ENCODE measurements at regions not wholly inside any gene's neighbourhood (a gene's known extent, or its start where the extent isn't known, plus 50 kb on each side); places are given as distances from the start of the nearest gene placed in this dataset.
A peak's percentile ranks its signal among the peaks of the same experiment; 100 is the strongest.

GRCh38 chr12:107891967-107892366, 117.5 kb downstream of the ASCL4 start:
- no peak for DNase-seq (ENCODE audit: low read depth in 2 of 2)

- DNase-seq (ENCODE audit: low read depth in 2 of 2): no peak
These were observed 120.1 kb downstream of the ASCL4 start for GRCh38 chr12:107894589-107894988.

DNA sequence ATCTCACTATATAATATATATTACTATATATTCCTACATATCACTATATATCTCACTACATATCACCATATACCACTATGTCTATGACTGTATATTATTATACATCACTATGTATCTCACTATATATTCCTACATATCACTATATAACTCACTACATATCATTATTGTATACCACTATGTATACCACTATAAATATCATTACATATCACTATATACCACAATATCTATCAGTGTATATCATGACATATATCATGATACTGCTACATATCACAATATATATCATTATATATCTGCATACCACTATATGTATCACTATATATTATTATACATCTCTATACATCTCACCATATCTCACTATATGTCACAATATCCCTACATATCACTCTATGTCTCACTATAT, 121.5 kb downstream of the ASCL4 start:
- DNase-seq (ENCODE audit: low read depth in 2 of 2): no peak

GRCh38 chr12:107900588-107900987, 126.1 kb downstream of the ASCL4 start:
- no peak for DNase-seq (ENCODE audit: low read depth in 2 of 2)

DNA sequence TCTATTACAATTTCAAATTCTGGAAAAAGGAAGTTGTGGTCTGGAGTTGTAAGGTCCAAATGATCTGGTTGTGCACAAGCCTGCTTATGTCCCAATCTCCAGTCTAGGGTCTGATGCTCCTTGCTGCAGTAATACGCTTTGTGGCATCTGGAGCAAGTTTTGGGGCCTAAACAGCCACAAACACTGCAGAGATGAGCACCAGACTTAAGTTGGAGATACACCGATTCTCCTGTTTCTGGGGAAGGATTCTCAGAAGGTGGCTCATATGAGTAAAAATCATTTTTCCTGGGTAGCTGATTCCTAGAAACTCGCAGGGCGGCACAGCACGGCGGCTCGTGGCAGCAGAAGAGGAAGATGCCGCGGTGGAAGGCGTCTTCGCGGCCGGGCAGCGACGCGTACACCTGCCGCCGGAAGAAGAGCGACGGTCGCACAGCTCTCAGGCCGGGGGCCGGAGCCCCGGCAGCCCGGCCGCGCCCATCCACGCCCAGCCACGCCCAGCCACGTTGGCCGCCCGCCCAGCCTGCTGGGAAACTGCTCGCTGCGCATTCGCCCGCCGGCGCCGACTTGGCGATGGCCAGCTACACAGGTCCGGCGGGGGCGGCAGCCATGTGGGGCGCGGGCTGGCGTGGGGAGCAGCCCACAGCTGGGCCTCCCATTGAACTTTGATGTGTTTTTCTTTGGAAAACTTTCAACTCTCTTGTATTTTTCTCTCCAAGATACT, 129.0 kb downstream of the ASCL4 start:
- peak in 1 of 2 donors; percentile 9 for DNase-seq (ENCODE audit: low read depth in 2 of 2)

GRCh38 chr12:107906707-107907106, 132.2 kb downstream of the ASCL4 start:
- no peak for DNase-seq (ENCODE audit: low read depth in 2 of 2)

GRCh38 chr12:107912421-107913004, 138.0 kb downstream of the ASCL4 start:
- DNase-seq (ENCODE audit: low read depth in 2 of 2): peak; percentile 32 to 54

GRCh38 chr12:107914460-107914977, 140.0 kb downstream of the ASCL4 start:
- DNase-seq (ENCODE audit: low read depth in 2 of 2): no peak

DNA sequence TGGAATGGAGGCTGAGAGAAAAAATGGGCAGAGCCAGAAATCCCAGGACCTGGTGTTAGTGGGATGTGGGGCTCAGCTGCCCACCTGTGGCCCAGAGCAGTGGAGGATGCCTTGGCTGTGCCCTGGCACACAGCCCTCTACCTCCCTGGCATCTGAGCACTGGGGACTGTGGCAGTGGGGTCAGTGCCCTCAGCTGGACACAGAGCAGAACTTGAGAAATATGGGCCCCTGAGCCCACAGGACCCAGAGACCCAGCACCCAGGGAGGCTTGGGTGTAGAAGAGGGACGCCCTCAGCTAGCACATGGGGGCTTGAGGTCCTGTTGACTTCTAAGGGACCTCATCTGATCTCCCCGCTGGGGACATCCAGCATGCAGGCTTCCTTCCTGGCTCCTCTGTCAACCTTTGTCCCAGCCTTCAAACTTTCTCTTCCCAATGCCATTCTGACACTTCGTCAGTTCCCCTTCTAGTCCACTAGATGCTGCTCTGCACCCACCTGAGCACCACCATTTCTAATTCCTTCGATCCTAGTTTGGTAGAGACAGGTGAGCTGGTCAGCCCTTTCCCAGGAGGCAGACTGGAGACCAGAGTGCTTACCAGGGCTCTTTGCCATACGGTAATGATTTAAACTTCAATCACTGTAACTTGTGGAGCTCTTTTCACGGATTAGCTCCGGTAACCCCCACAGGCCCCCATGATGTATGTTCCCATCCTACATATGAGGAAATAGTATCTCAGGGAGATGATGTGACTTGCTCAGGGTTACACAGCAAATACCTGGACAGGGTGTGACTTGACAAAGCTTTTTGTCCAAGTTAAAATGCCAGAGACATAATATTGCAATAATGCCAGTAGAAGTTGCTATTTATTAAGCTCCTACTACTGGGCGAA, 143.7 kb downstream of the ASCL4 start:
- DNase-seq (ENCODE audit: low read depth in 2 of 2): no peak

DNA sequence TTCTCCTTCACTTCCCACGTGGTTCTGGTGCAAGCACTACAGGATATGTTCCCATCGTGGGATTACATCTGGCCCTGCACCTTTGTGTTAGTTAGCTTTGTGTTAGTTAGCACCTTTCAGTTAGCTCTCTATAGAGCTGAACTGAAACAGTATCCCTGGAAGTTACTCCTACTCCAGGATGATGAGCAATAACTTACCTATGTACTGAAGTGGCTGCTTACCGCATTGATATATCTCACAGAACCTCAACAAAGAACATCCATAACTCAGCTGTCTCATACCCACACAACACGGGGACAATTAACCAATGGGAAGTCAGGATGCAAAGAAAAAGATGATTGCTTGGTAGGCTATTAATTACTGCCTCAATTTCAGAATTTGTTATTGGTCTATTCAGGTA, 146.6 kb downstream of the ASCL4 start:
- DNase-seq (ENCODE audit: low read depth in 2 of 2): no peak

- DNase-seq (ENCODE audit: low read depth in 2 of 2): no peak
These were observed 150.6 kb downstream of the ASCL4 start for GRCh38 chr12:107925125-107925524.

DNA sequence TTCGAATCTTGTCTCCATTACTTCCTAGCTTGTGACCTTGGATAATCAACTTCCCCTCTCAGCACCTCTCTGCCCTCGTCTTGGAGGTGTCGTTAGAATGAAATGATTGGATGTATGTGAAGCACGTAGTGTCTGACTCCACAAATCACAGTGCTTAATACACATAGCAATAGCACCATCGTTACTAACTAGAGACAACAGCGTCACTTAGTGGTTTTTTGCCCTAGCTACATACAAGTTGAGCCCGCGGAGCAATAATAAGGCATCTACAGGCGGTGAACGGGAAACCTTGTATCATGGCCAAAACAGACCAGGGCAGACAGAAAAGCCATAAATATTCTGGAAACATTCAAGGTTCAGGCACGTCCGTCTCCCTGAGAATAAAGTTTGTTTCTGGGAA, 154.9 kb downstream of the ASCL4 start:
- no peak for DNase-seq (ENCODE audit: low read depth in 2 of 2)

DNA sequence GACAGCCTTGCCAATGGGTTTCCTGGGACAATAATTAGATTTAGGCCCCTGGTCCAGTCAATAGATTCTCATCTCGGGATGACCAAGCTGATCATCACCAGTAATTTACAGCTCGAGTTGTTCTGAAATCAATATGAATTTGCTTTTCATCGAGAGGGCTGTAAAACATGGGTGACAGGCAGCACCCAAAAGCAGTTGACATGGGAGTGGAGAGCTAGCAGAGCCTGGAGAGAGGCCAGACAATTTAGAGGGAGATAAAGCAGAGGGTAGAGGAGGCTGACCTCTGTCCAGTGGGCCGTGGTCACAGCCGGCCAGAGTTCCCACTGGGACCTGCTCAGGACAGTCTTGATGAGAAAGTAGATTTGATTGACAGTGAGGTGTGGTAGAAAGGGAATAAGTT, 157.3 kb downstream of the ASCL4 start:
- DNase-seq (ENCODE audit: low read depth in 2 of 2): no peak

DNA sequence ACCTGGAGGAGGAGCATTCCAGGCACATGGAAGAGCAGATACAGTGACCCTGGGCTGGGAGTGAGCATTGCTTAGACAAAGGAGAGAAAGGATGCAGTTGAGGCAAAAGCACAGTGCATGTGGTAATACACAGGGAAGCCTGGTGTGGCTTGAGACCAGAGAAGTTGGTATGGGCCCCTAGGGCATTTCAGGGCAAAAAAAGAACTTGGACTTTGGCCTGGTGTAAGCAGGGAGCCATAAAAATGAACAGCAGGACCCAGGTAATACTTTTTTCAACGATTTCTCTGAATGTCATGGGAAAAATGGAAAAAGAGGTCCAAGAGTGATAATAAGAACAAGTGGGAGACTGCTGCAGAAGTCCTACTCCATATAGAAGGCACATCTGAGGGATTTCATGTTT, 163.9 kb downstream of the ASCL4 start:
- DNase-seq (ENCODE audit: low read depth in 2 of 2): no peak

GRCh38 chr12:107948391-107948945, 174.0 kb downstream of the ASCL4 start:
- no peak for DNase-seq (ENCODE audit: low read depth in 2 of 2)

DNA sequence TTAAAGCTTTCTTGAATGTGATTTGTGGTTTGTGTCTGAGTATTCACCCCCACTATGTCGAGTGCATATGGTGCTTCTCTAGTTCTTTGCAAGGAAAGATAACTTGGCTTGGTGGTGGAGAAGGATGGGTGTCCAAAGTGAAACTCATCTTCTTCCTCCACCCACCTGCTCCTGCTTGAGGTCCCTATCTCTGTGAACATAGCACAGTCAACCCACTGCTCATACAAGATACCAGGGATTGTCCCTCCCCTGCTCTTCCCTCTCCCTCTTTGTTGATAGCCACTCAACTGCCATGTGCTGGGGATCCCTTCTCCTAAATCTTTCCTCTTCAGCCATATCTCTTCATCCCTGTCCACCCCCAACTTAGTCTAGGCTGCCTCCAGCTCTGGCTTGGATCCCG, 176.5 kb downstream of the ASCL4 start:
- no peak for DNase-seq (ENCODE audit: low read depth in 2 of 2)

- DNase-seq (ENCODE audit: low read depth in 2 of 2): no peak
These were observed 173.0 kb upstream of the WSCD2 start for GRCh38 chr12:107955966-107956643.

GRCh38 chr12:107957459-107957858, 171.6 kb upstream of the WSCD2 start:
- DNase-seq (ENCODE audit: low read depth in 2 of 2): no peak

- DNase-seq (ENCODE audit: low read depth in 2 of 2): no peak
These were observed 165.5 kb upstream of the WSCD2 start for GRCh38 chr12:107963635-107964034.

DNA sequence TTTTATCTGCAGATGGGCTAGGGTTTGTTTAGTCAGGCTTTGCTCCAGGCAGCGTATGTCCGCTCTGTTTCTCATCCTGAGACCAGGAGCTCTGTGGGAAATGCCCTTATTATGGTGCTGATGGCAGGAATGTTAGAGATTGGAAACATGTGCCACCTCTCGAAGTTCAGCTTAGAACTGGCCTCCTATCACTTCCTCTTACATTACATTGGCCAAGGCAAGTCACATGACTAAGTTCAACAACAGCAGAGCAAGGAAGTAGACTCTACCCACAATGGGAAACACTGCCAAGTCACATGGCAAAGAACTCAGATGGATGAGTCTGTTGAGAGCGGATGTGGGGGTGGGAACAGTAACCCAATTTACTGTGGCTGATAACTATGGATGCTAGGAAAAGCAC, 161.9 kb upstream of the WSCD2 start:
- no peak for DNase-seq (ENCODE audit: low read depth in 2 of 2)

- DNase-seq (ENCODE audit: low read depth in 2 of 2): no peak
These were observed 155.1 kb upstream of the WSCD2 start for GRCh38 chr12:107973950-107974349.

DNA sequence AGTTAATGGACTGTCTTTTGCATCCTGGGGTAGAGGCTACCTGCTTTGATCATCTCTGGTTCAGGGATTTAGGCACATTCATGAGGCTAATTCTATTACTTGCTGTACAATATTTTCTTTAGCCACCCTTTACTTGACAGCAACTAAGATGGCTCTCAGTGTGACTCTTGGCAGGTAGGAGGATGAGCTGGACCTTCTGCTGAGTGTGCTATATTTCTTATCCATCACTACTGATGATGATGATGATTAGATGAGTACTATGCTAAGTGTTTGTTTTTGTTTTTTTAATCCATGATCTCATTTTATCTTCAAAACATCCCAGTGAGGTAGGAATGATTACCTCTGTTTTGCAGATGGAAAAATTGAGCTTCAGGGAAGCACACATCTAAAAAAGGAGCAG, 152.8 kb upstream of the WSCD2 start:
- no peak for DNase-seq (ENCODE audit: low read depth in 2 of 2)

Measured in stimulated activated CD4-positive, alpha-beta T cell treated with anti-CD3 and anti-CD28 coated beads, Interleukin-1b, Interleukin-23, amount 100 ng/mL, for 4 hours (primary cell).